HEK293 (cell line): ENCODE measurements at regions not wholly inside any gene's neighbourhood (a gene's known extent, or its start where the extent isn't known, plus 50 kb on each side); places are given as distances from the start of the nearest gene placed in this dataset.

Experiments
- CTCF ChIA-PET: fragments of 350-600 bp; formaldehyde crosslinking; extraction: SDS; loops from one replicate; lab custom pipeline; 2021; ENCODE audit warnings: antibody characterized with exemption; lab: Yijun Ruan, JAX
- POLR2A ChIA-PET: fragments of 300-600 bp; formaldehyde crosslinking; extraction: SDS; loops from one replicate; lab custom pipeline; 2020; ENCODE audit warnings: antibody characterized with exemption, inconsistent platforms; lab: Yijun Ruan, JAX
- H3K27ac ChIP-seq: fragments of 200-500 bp; sonication (Bioruptor generic); 2 replicates; pipeline ENCODE4 v1.5.1; 2014; ENCODE audit warnings: low read depth, low read length, control low read depth, inconsistent platforms; ENCODE audit errors: extremely low read depth
- H3K36me3 ChIP-seq, 2 experiments: fragments of 200-500 bp in 1 of 2; sonication (Bioruptor generic) in 1 of 2; 1 replicate in 1 of 2; 2 replicates in 1 of 2; pipeline ENCODE4 v1.5.1; 2014 to 2017; ENCODE audit warnings: inconsistent platforms in 2 of 2, low read length in 2 of 2; ENCODE audit not compliant: control insufficient read depth in 2 of 2, insufficient read depth in 1 of 2
- H3K4me1 ChIP-seq: fragments of 200-500 bp; sonication (Bioruptor generic); 2 replicates; pipeline ENCODE4 v1.5.1; 2014; ENCODE audit warnings: mild to moderate bottlenecking, low read length, inconsistent platforms; ENCODE audit not compliant: control insufficient read depth, insufficient read depth
- H3K4me3 ChIP-seq: 2 replicates; pipeline ENCODE4 v1.5.1; 2011; ENCODE audit warnings: low read depth, mild to moderate bottlenecking, control low read depth, low read length, moderate library complexity
- H3K9me3 ChIP-seq: fragments of 200-500 bp; sonication (Bioruptor generic); 2 replicates; pipeline ENCODE4 v1.5.1; 2014; ENCODE audit warnings: low read depth, low read length, inconsistent platforms; ENCODE audit not compliant: control insufficient read depth, insufficient read depth
- BCL11A ChIP-seq: fragments of 450-650 bp; formaldehyde crosslinking; IDR thresholded peaks from 2 replicates; pipeline ENCODE4 v1.5.1; 2016; ENCODE audit warnings: low read depth, missing biosample characterization, missing genetic modification characterization
- GLI2 ChIP-seq: fragments of 450-650 bp; formaldehyde crosslinking; IDR thresholded peaks from 2 replicates; pipeline ENCODE4; 2017; ENCODE audit warnings: missing biosample characterization, missing genetic modification characterization, low read depth, borderline replicate concordance
- GLIS1 ChIP-seq: fragments of 450-650 bp; formaldehyde crosslinking; IDR thresholded peaks from 2 replicates; pipeline ENCODE4 v1.5.1; 2016; ENCODE audit warnings: missing biosample characterization, missing genetic modification characterization
- HOXA7 ChIP-seq: sonication (generic); formaldehyde crosslinking; IDR thresholded peaks from 2 replicates; pipeline ENCODE4 v1.8.1; 2022; ENCODE audit warnings: missing genetic modification reagents, borderline replicate concordance
- OVOL3 ChIP-seq: fragments of 450-650 bp; formaldehyde crosslinking; IDR thresholded peaks from 2 replicates; pipeline ENCODE4 v1.5.1; 2016; ENCODE audit warnings: missing biosample characterization, missing genetic modification characterization
- YY1 ChIP-seq: fragments of 450-650 bp; formaldehyde crosslinking; IDR thresholded peaks from 2 replicates; pipeline ENCODE4 v1.5.1; 2018; ENCODE audit warnings: missing biosample characterization, missing genetic modification characterization
- ZNF112 ChIP-seq: fragments of 450-650 bp; formaldehyde crosslinking; IDR thresholded peaks from 2 replicates; pipeline ENCODE4 v1.5.0; 2017; ENCODE audit warnings: missing biosample characterization, missing genetic modification characterization
- ZNF132 ChIP-seq: fragments of 450-650 bp; formaldehyde crosslinking; IDR thresholded peaks from 2 replicates; pipeline ENCODE4 v1.5.1; 2017; ENCODE audit warnings: missing biosample characterization, missing genetic modification characterization, borderline replicate concordance
- ZNF140 ChIP-seq: fragments of 450-650 bp; formaldehyde crosslinking; IDR thresholded peaks from 2 replicates; pipeline ENCODE4 v1.5.1; 2016; ENCODE audit warnings: missing biosample characterization, missing genetic modification characterization
- ZNF202 ChIP-seq: fragments of 450-650 bp; formaldehyde crosslinking; IDR thresholded peaks from 2 replicates; pipeline ENCODE4 v1.5.1; 2016; ENCODE audit warnings: missing biosample characterization, missing genetic modification characterization, borderline replicate concordance
- ZNF274 ChIP-seq, 2 experiments: fragments of 200-500 bp in 1 of 2; fragments of 450-650 bp in 1 of 2; sonication (Bioruptor generic) in 1 of 2; formaldehyde crosslinking in 1 of 2; IDR thresholded peaks; 2 replicates each; pipeline versions ENCODE4 v1.5.1 to v1.6.1; 2014 to 2016; ENCODE audit warnings: borderline replicate concordance in 1 of 2, inconsistent platforms in 1 of 2, low read length in 1 of 2, missing biosample characterization in 1 of 2, missing genetic modification characterization in 1 of 2
- ZNF324 ChIP-seq: fragments of 450-650 bp; formaldehyde crosslinking; IDR thresholded peaks from 2 replicates; pipeline ENCODE4 v1.5.1; 2016; ENCODE audit warnings: missing biosample characterization, missing genetic modification characterization
- ZNF423 ChIP-seq: fragments of 450-650 bp; formaldehyde crosslinking; IDR thresholded peaks from 2 replicates; pipeline ENCODE4 v1.5.1; 2016; ENCODE audit warnings: missing biosample characterization, missing genetic modification characterization
- ZNF600 ChIP-seq: fragments of 450-650 bp; formaldehyde crosslinking; IDR thresholded peaks from 2 replicates; pipeline ENCODE4 v1.5.1; 2016; ENCODE audit warnings: missing biosample characterization, missing genetic modification characterization
- ZNF776 ChIP-seq: fragments of 450-650 bp; formaldehyde crosslinking; IDR thresholded peaks from 2 replicates; pipeline ENCODE4 v1.5.0; 2017; ENCODE audit warnings: missing biosample characterization, missing genetic modification characterization, borderline replicate concordance
- ZNF785 ChIP-seq: fragments of 450-650 bp; formaldehyde crosslinking; IDR thresholded peaks from 2 replicates; pipeline ENCODE4 v1.5.1; 2016; ENCODE audit warnings: missing biosample characterization, missing genetic modification characterization
- TF ChIP-seq, protein P1 (sequence below): fragments of 450-650 bp; formaldehyde crosslinking; IDR thresholded peaks from 2 replicates; pipeline ENCODE4 v1.5.1; 2016; ENCODE audit warnings: missing biosample characterization, missing genetic modification characterization
- TF ChIP-seq, protein P2 (sequence below): fragments of 450-650 bp; formaldehyde crosslinking; IDR thresholded peaks from 2 replicates; pipeline ENCODE4 v1.5.1; 2017; ENCODE audit warnings: missing biosample characterization, missing genetic modification characterization
- TF ChIP-seq, protein P3 (sequence below): fragments of 450-650 bp; formaldehyde crosslinking; IDR thresholded peaks from 2 replicates; pipeline ENCODE4 v1.5.1; 2016; ENCODE audit warnings: missing biosample characterization, missing genetic modification characterization, low read depth

DNA sequence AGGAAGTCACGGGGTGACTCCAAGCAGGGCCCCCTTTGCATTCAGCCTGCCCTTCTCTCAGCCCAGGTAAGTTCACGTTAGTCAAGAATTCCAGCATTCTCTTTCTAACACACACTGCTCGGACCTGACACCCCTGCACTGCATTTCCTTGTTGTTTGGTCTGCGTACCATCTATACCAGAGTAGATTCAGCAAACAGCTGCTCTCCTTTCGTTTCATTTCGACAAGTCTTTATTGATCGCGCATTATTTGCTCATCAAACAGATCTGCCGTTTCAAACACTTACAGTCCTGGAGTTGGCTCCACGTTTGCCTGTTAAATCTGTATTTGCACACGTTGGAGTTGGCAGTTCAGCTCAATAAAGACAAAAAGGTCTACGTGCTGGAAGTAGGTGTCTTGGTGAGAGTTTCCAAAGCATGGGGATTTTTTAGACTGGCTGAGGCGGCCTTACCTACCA is 495.1 kb downstream of the RPS24 start:
- POLR2A ChIA-PET = no interaction called here

DNA sequence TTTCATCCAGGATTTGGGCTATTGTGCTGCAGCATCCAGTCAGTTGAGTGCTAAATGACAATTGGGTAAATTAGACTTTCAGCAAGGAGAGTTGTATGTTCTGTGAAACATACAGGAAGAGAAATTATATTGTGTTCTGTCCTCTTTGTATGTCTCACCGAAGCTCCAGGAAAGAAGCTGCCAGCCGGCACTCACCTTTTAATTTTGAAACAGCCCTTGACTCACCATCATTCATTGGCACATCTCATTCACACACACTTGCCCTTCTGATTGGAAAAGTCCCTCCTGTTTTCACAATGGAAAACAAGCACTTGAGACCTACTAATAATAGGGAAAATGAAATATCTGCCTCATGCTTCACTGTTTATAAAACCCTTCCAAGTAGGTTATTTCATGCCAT is 495.6 kb downstream of the RPS24 start:
- Histone ChIP-seq H3K9me3 (no peaks in the 10 kb centered on the region), H3K27ac (no peak overlapping the region), H3K4me1 (no peaks in the 10 kb centered on the region), H3K4me3 (no peak overlapping the region), H3K36me3 (no peaks in the 10 kb centered on the region)
- POLR2A ChIA-PET = no interaction called here
- CTCF ChIA-PET = no interaction called here
- TF ChIP-seq ZNF785 (tag by site-specific recombination) (no peak), HOXA7 (CRISPR knock-in tag) (no peak), ZNF132 (tag by site-specific recombination) (no peak), ZNF423 (tag by site-specific recombination) (no peak), GLIS1 (tag by site-specific recombination) (no peak), ZNF324 (tag by site-specific recombination) (no peak), ZNF274 (IDR thresholded peaks at IDR 0.05; ENCODE audit: low read length) (no peak), ZNF274 (tag by site-specific recombination; IDR thresholded peaks at IDR 0.05; ENCODE audit: borderline replicate concordance) (no peak), ZNF202 (tag by site-specific recombination) (no peak), OVOL3 (tag by site-specific recombination) (no peak), ZNF600 (tag by site-specific recombination) (no peak)
- TF ChIP-seq, protein P1, sequence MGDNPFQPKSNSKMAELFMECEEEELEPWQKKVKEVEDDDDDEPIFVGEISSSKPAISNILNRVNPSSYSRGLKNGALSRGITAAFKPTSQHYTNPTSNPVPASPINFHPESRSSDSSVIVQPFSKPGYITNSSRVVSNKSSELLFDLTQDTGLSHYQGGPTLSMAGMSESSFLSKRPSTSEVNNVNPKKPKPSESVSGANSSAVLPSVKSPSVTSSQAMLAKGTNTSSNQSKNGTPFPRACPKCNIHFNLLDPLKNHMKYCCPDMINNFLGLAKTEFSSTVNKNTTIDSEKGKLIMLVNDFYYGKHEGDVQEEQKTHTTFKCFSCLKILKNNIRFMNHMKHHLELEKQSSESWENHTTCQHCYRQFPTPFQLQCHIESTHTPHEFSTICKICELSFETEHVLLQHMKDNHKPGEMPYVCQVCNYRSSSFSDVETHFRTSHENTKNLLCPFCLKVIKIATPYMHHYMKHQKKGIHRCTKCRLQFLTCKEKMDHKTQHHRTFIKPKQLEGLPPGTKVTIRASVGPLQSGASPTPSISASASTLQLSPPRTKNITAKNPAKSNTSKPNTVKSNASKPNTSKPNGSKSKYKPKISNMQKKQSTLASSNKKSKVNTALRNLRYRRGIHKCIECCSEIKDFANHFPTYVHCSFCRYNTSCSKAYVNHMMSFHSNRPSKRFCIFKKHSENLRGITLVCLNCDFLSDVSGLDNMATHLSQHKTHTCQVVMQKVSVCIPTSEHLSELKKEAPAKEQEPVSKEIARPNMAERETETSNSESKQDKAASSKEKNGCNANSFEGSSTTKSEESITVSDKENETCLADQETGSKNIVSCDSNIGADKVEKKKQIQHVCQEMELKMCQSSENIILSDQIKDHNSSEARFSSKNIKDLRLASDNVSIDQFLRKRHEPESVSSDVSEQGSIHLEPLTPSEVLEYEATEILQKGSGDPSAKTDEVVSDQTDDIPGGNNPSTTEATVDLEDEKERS (tag by site-specific recombination) = no peak
- TF ChIP-seq, protein P2, sequence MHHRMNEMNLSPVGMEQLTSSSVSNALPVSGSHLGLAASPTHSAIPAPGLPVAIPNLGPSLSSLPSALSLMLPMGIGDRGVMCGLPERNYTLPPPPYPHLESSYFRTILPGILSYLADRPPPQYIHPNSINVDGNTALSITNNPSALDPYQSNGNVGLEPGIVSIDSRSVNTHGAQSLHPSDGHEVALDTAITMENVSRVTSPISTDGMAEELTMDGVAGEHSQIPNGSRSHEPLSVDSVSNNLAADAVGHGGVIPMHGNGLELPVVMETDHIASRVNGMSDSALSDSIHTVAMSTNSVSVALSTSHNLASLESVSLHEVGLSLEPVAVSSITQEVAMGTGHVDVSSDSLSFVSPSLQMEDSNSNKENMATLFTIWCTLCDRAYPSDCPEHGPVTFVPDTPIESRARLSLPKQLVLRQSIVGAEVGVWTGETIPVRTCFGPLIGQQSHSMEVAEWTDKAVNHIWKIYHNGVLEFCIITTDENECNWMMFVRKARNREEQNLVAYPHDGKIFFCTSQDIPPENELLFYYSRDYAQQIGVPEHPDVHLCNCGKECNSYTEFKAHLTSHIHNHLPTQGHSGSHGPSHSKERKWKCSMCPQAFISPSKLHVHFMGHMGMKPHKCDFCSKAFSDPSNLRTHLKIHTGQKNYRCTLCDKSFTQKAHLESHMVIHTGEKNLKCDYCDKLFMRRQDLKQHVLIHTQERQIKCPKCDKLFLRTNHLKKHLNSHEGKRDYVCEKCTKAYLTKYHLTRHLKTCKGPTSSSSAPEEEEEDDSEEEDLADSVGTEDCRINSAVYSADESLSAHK (tag by site-specific recombination) = no peak

More for the DNA sequence above, 495.1 kb downstream of the RPS24 start:
- Histone ChIP-seq H3K36me3 (no peaks in the 10 kb centered on the region), H3K9me3 (no peaks in the 10 kb centered on the region), H3K4me1 (no peaks in the 10 kb centered on the region), H3K4me3 (no peak overlapping the region), H3K27ac (no peak overlapping the region)
- TF ChIP-seq YY1 (tag by site-specific recombination) (no peak), GLI2 (tag by site-specific recombination) (no peak), ZNF140 (no peak), ZNF112 (no peak), ZNF776 (tag by site-specific recombination) (no peak), BCL11A (no peak)
- TF ChIP-seq, protein P1 (tag by site-specific recombination) = no peak
- TF ChIP-seq, protein P3, sequence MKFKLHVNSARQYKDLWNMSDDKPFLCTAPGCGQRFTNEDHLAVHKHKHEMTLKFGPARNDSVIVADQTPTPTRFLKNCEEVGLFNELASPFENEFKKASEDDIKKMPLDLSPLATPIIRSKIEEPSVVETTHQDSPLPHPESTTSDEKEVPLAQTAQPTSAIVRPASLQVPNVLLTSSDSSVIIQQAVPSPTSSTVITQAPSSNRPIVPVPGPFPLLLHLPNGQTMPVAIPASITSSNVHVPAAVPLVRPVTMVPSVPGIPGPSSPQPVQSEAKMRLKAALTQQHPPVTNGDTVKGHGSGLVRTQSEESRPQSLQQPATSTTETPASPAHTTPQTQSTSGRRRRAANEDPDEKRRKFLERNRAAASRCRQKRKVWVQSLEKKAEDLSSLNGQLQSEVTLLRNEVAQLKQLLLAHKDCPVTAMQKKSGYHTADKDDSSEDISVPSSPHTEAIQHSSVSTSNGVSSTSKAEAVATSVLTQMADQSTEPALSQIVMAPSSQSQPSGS (tag by site-specific recombination) = no peak
- CTCF ChIA-PET = no interaction called here
